NCI-H748 (cell line): ENCODE measurements at regions not wholly inside any gene's neighbourhood (a gene's known extent, or its start where the extent isn't known, plus 50 kb on each side); places are given as distances from the start of the nearest gene placed in this dataset.
"Not testable (repeated sequence)": the region's sequence is repeated elsewhere in the genome, so short reads cannot be mapped to it uniquely, and the experiment has no call there.

Source experiments
- DNase-seq: peaks from one replicate; lab custom pipeline; 2025; ENCODE audit not compliant: unreplicated experiment; lab: John Stamatoyannopoulos, UW

GRCh38 chr10:91002656-91003055 is 81.8 kb upstream of the ANKRD1 start:
- no peak for DNase-seq

GRCh38 chr10:91003379-91003778 is 82.5 kb upstream of the ANKRD1 start:
- DNase-seq: not testable (repeated sequence)

GRCh38 chr10:91005276-91005675 is 84.4 kb upstream of the ANKRD1 start:
- not testable (repeated sequence) for DNase-seq

GRCh38 chr10:91006001-91006751 is 85.3 kb upstream of the ANKRD1 start:
- DNase-seq: peak; percentile 72

GRCh38 chr10:91006752-91007346 is 86.0 kb upstream of the ANKRD1 start:
- DNase-seq: peak; percentile 60

GRCh38 chr10:91007655-91008054 is 86.8 kb upstream of the ANKRD1 start:
- DNase-seq: no peak

GRCh38 chr10:91009121-91009520 is 88.2 kb upstream of the ANKRD1 start:
- DNase-seq: no peak

- DNase-seq: no peak
These were observed 90.1 kb upstream of the ANKRD1 start for GRCh38 chr10:91010952-91011351.

GRCh38 chr10:91012502-91012901 is 91.6 kb upstream of the ANKRD1 start:
- DNase-seq: no peak

GRCh38 chr10:91013985-91014384 is 93.1 kb upstream of the ANKRD1 start:
- no peak for DNase-seq

- no peak for DNase-seq
These were observed 96.3 kb upstream of the ANKRD1 start for GRCh38 chr10:91017198-91017597.

- no peak for DNase-seq
These were observed 101.0 kb upstream of the ANKRD1 start for GRCh38 chr10:91021901-91022300.

GRCh38 chr10:91022390-91022789 is 101.5 kb upstream of the ANKRD1 start:
- DNase-seq: no peak

GRCh38 chr10:91022924-91023699 is 102.2 kb upstream of the ANKRD1 start:
- no peak for DNase-seq

GRCh38 chr10:91023700-91024398 is 103.0 kb upstream of the ANKRD1 start:
- no peak for DNase-seq

- no peak for DNase-seq
These were observed 103.7 kb upstream of the ANKRD1 start for GRCh38 chr10:91024541-91024940.

- DNase-seq: no peak
These were observed 111.8 kb upstream of the ANKRD1 start for GRCh38 chr10:91032611-91033206.

- no peak for DNase-seq
These were observed 112.5 kb upstream of the ANKRD1 start for GRCh38 chr10:91033324-91033950.

- DNase-seq: no peak
These were observed 113.2 kb upstream of the ANKRD1 start for GRCh38 chr10:91034042-91034441.

GRCh38 chr10:91034494-91035159 is 113.7 kb upstream of the ANKRD1 start:
- no peak for DNase-seq
